B cell (primary cell): ENCODE measurements at regions not wholly inside any gene's neighbourhood (a gene's known extent, or its start where the extent isn't known, plus 50 kb on each side); places are given as distances from the start of the nearest gene placed in this dataset.

ENCODE experiments used
- EZH2 ChIP-seq: IDR thresholded peaks from 2 replicates; pipeline ENCODE4 v1.6.1; 2012; ENCODE audit warnings: borderline replicate concordance, low read depth, mild to moderate bottlenecking, moderate library complexity, low read length; ENCODE audit not compliant: insufficient read depth, poor library complexity, severe bottlenecking
- TF ChIP-seq, protein P1 (sequence below): fragments of 200-600 bp; IDR thresholded peaks from one replicate; pipeline ENCODE4 v1.8.0; 2022; ENCODE audit warnings: antibody characterized with exemption, mild to moderate bottlenecking

DNA sequence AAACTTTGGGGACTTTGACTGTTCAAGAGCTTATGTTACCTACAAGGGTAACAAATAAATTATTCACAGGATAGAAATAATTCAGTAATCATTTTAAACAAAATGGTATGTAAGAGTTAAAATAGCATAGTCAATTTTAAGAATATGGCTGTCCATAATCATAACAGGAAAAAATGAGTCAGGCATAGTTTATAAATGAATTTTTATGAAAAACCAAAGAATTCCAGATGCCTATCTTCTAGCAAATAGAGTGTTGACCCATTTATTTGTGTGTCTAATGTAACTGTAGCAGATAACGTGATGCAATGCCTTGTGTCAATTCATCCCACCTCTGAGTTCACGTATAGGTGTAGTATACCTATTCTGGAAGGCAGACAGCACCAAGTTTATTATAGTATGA lies 169.7 kb upstream of the CDH9 start:
- TF ChIP-seq, protein P1, sequence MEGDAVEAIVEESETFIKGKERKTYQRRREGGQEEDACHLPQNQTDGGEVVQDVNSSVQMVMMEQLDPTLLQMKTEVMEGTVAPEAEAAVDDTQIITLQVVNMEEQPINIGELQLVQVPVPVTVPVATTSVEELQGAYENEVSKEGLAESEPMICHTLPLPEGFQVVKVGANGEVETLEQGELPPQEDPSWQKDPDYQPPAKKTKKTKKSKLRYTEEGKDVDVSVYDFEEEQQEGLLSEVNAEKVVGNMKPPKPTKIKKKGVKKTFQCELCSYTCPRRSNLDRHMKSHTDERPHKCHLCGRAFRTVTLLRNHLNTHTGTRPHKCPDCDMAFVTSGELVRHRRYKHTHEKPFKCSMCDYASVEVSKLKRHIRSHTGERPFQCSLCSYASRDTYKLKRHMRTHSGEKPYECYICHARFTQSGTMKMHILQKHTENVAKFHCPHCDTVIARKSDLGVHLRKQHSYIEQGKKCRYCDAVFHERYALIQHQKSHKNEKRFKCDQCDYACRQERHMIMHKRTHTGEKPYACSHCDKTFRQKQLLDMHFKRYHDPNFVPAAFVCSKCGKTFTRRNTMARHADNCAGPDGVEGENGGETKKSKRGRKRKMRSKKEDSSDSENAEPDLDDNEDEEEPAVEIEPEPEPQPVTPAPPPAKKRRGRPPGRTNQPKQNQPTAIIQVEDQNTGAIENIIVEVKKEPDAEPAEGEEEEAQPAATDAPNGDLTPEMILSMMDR: no peak
- TF ChIP-seq EZH2: no peak
